HEK293T (cell line): ENCODE measurements at regions not wholly inside any gene's neighbourhood (a gene's known extent, or its start where the extent isn't known, plus 50 kb on each side); places are given as distances from the start of the nearest gene placed in this dataset.

Experiments used
- ARNT ChIP-seq: fragments of 450-650 bp; IDR thresholded peaks from 2 replicates; pipeline ENCODE4 v1.6.1; 2017; ENCODE audit warnings: mild to moderate bottlenecking
- BHLHE40 ChIP-seq: fragments of 450-650 bp; IDR thresholded peaks from 2 replicates; pipeline ENCODE4 v1.6.1; 2016; ENCODE audit warnings: mild to moderate bottlenecking, moderate library complexity, borderline replicate concordance
- ELF4 ChIP-seq: fragments of 450-650 bp; IDR thresholded peaks from 2 replicates; pipeline ENCODE4 v1.6.1; 2017; ENCODE audit warnings: antibody characterized with exemption
- FOXK2 ChIP-seq: fragments of 450-650 bp; IDR thresholded peaks from 2 replicates; pipeline ENCODE4 v1.6.1; 2016; ENCODE audit warnings: mild to moderate bottlenecking
- FOXM1 ChIP-seq: fragments of 450-650 bp; IDR thresholded peaks from 2 replicates; pipeline ENCODE4 v1.6.1; 2017; ENCODE audit warnings: mild to moderate bottlenecking, borderline replicate concordance
- L3MBTL2 ChIP-seq: fragments of 450-650 bp; conservative IDR thresholded peaks from 2 replicates; pipeline ENCODE4 v1.6.1; 2016; ENCODE audit warnings: mild to moderate bottlenecking
- SP1 ChIP-seq: fragments of 450-650 bp; IDR thresholded peaks from 2 replicates; pipeline ENCODE4 v1.6.1; 2017
- SUZ12 ChIP-seq: fragments of 450-650 bp; IDR thresholded peaks from 2 replicates; pipeline ENCODE4 v1.6.1; 2016; ENCODE audit warnings: mild to moderate bottlenecking
- TARDBP ChIP-seq: fragments of 450-650 bp; IDR thresholded peaks from 2 replicates; pipeline ENCODE4 v1.6.1; 2016
- ZNF384 ChIP-seq: fragments of 450-650 bp; IDR thresholded peaks from 2 replicates; pipeline ENCODE4 v1.6.1; 2016

- TF ChIP-seq TARDBP (no peak), BHLHE40 (no peak), ZNF384 (no peak), ELF4 (no peak), FOXK2 (no peak), ARNT (no peak), SP1 (no peak), FOXM1 (no peak), L3MBTL2 (no peak), SUZ12 (no peak)
Measured at GRCh38 chr14:87869619-87870583, 123.1 kb downstream of the GALC start.
